ENCODE measurements at regions not wholly inside any gene's neighbourhood (a gene's known extent, or its start where the extent isn't known, plus 50 kb on each side); places are given as distances from the start of the nearest gene placed in this dataset.
"Not testable (repeated sequence)": the region's sequence is repeated elsewhere in the genome, so short reads cannot be mapped to it uniquely, and the experiment has no call there.

DNA sequence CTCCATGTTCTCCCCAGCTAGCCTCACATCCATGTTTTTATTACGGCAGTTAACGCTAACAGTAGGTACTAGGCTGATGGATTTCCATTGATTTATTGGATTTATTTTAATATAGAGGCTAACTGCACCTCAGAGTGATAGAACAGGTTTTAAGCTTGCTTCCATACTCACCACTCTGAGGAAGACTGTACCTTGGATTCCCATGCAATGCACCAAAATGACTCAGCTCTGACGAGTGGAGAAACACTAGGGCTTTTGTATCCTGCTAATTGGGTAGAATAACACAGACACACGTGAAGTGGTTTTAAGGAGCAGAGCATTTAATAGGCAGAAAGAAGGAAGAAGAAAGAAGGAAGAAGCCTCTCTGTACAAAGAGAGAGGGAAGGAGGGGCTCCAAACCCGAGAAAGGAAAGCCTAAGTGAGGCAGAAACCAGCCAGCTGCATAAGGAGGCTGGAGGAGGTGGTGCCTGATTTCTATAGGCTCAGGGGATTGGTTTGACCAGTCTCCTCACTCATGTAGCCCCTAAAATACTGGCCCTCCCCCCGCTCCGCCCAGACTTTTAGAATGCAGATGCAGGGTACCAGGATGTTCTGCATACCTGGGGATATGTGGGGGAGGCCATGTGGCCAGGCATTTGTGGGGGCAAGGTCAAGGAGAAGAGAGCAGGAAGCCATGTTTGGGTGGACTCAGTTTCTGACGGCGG lies 83.5 kb downstream of the HSFY2 start:
- ATAC-seq (replicated peaks); H3K9me3 Mint-ChIP-seq; H3K4me1 Mint-ChIP-seq; H3K36me3 Mint-ChIP-seq; DNase-seq; H3K4me3 Mint-ChIP-seq; H3K27ac Mint-ChIP-seq; H3K27me3 Mint-ChIP-seq: not testable (repeated sequence)

DNA sequence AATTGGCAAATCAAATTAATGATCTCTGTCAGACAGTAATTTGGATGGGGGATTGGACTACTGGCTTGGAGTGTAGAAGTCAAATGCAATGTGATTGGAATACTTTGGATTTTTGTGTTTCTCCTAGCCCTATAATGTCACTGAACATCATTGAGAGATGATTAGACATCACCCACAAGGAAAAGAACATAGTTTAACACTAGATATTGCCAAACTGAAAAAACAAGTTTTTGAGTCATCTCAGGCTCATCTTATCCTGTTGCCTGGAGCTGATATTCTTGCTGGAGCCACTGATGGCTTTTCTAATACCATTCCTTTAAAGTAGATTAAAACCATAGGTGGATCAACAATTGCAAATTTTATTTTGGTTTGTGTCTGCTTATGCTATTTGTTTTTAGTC lies 76.7 kb downstream of the HSFY2 start:
- H3K9me3 Mint-ChIP-seq, DNase-seq: not testable (repeated sequence)

DNA sequence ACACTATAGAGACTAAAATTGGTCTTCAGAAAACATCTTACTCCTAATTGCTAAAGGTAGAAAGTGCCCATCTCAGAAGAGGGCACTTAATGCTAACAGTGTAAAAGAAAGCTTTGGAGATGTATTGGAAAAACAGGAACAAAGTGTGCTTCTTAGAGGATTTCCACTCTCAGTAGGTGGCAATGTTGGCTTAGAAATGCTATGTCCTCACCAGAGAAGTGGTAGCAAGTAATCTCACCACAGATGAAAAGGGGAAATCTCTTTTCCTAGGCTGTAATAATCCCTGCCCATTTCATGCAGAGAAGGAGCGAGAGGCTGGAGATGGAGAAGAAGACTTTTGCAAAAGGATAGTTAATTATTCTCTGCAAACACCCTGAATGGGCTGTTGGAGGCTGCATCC lies 69.3 kb downstream of the HSFY2 start:
- not testable (repeated sequence) for DNase-seq; H3K4me3 Mint-ChIP-seq; H3K9me3 Mint-ChIP-seq; ATAC-seq (replicated peaks); H3K27me3 Mint-ChIP-seq; H3K27ac Mint-ChIP-seq; H3K4me1 Mint-ChIP-seq; H3K36me3 Mint-ChIP-seq

More for the DNA sequence above, 76.7 kb downstream of the HSFY2 start:
- not testable (repeated sequence) for H3K36me3 Mint-ChIP-seq; H3K27ac Mint-ChIP-seq; ATAC-seq (replicated peaks); H3K27me3 Mint-ChIP-seq; H3K4me3 Mint-ChIP-seq; H3K4me1 Mint-ChIP-seq

DNA sequence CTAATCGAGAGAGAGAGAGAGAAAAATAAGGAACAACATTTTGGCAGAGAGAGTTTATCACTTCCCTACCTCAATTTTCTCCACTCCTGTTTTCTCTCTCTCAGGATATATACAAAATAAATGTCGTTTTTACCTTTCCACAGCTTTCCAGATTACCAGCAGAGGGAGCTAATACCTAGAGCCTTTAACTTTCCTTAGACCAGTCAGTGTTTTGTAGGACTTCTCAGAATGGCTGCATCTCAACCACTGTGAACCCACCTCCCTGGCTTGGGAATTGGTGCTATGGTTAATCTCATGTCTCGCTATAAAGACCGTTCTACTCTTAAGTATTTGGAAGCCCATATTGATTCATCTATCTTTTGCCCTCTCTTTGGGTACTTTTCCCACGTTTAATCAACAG lies 61.8 kb downstream of the HSFY2 start:
- not testable (repeated sequence) for H3K27me3 Mint-ChIP-seq, H3K36me3 Mint-ChIP-seq, H3K4me3 Mint-ChIP-seq, H3K4me1 Mint-ChIP-seq, H3K27ac Mint-ChIP-seq, DNase-seq, H3K9me3 Mint-ChIP-seq
- peak in 1 of 2 donors; percentile 48 for ATAC-seq (replicated peaks)

DNA sequence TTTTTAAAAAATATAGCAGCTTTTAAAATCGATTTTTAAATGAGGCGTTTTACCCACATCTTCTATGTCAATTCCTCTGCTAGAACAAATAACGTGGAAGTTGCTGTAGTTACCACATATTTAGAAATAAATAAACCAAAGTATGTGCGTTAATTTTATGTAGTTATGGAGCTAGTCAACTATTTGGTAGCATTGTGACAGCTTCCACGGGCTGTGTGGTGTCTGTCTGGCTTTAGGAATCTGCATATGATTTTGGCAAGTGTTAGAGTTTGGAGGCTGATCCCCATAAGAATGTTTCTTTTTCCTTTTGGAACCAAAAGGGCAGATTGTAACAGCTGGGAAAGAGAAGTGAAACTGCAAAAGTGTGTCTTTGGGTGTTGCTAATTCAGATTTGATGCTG lies 59.8 kb downstream of the HSFY2 start:
- H3K27me3 Mint-ChIP-seq; H3K36me3 Mint-ChIP-seq; ATAC-seq (replicated peaks); DNase-seq; H3K4me1 Mint-ChIP-seq; H3K9me3 Mint-ChIP-seq; H3K4me3 Mint-ChIP-seq; H3K27ac Mint-ChIP-seq: not testable (repeated sequence)

DNA sequence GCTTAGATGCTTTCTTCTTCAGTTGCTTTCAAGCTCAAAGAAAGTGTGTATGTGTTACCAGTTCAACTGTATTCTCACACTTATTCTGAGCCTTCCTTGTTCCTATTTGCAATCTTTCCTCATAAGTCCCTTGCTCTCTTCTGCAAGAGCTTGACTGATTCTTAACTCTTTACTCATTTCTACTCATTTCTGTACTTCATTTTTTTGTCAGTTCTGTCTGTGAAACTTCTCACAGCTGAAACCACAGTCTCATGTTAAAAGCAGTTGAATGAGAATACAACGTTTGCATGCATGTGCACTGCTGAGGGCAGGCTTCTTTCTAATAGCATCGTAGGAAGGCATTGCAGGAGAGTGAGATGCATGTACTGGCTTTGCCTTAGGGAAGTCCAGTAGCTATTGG lies 54.8 kb downstream of the HSFY2 start:
- not testable (repeated sequence) for H3K27me3 Mint-ChIP-seq, DNase-seq, H3K4me1 Mint-ChIP-seq, H3K4me3 Mint-ChIP-seq, H3K36me3 Mint-ChIP-seq, H3K27ac Mint-ChIP-seq, H3K9me3 Mint-ChIP-seq
- peak in 1 of 2 donors; percentile 79 for ATAC-seq (replicated peaks)

DNA sequence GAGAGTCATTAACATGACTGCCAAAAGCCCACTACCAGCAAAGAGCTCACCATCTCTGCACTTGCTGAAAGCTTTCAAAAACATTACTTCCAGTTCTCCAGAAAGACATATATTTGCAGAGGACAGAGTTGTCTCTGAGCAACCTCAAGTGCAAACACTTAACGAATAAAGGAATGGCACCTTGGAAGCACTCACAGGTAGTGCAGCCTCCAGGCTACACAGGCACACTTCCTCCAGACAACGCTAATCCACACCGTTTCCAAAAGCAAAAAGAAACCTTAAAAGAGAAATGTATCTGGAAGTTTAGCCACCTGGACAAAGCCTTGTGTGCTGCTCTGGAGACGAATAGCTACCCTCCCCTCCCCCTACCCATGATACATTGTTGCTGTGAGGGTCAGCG lies 53.1 kb downstream of the HSFY2 start:
- H3K4me3 Mint-ChIP-seq; DNase-seq; ATAC-seq (replicated peaks); H3K9me3 Mint-ChIP-seq; H3K36me3 Mint-ChIP-seq; H3K4me1 Mint-ChIP-seq; H3K27ac Mint-ChIP-seq; H3K27me3 Mint-ChIP-seq: not testable (repeated sequence)

Data from stimulated activated naive B cell treated with anti-CD40 and anti-IgM and Interleukin-4, amounts not matched to agents 10 μg/mL and 1 μg/mL and 100 μg/mL, for 72 hours (primary cell).